Kidney capillary endothelial cell (primary cell): ENCODE measurements at regions not wholly inside any gene's neighbourhood (a gene's known extent, or its start where the extent isn't known, plus 50 kb on each side); places are given as distances from the start of the nearest gene placed in this dataset.

ENCODE experiments used
- DNase-seq: peaks from one replicate; pipeline ENCODE4 v3.0.0-alpha.2; 2018; ENCODE audit warnings: low spot score

GRCh38 chr16:49910541-49911071 is 54.7 kb upstream of the ZNF423 start:
- DNase-seq: no peak

- DNase-seq: no peak
Observed at GRCh38 chr16:49911430-49911829, 55.5 kb upstream of the ZNF423 start.

- peak; percentile 64 for DNase-seq
Observed at GRCh38 chr16:49912721-49913120, 56.8 kb upstream of the ZNF423 start.

GRCh38 chr16:49913720-49914119 is 57.8 kb upstream of the ZNF423 start:
- no peak for DNase-seq

GRCh38 chr16:49914657-49915056 is 58.7 kb upstream of the ZNF423 start:
- no peak for DNase-seq

GRCh38 chr16:49918257-49918656 is 62.3 kb upstream of the ZNF423 start:
- no peak for DNase-seq

- DNase-seq: no peak
Observed at GRCh38 chr16:49919327-49919726, 63.4 kb upstream of the ZNF423 start.

- DNase-seq: no peak
Observed at GRCh38 chr16:49920397-49920796, 64.5 kb upstream of the ZNF423 start.

- DNase-seq: no peak
Observed at GRCh38 chr16:49921106-49921505, 65.2 kb upstream of the ZNF423 start.

GRCh38 chr16:49921791-49922456 is 66.0 kb upstream of the ZNF423 start:
- peak; percentile 57 for DNase-seq

GRCh38 chr16:49923411-49923810 is 67.5 kb upstream of the ZNF423 start:
- DNase-seq: no peak

GRCh38 chr16:49924078-49924477 is 68.2 kb upstream of the ZNF423 start:
- DNase-seq: no peak

- DNase-seq: no peak
Observed at GRCh38 chr16:49926941-49927340, 71.0 kb upstream of the ZNF423 start.

GRCh38 chr16:49928176-49929041 is 72.5 kb upstream of the ZNF423 start:
- no peak for DNase-seq

GRCh38 chr16:49929626-49930025 is 73.7 kb upstream of the ZNF423 start:
- DNase-seq: no peak

- DNase-seq: no peak
Observed at GRCh38 chr16:49930841-49931240, 74.9 kb upstream of the ZNF423 start.

GRCh38 chr16:49931266-49931665 is 75.4 kb upstream of the ZNF423 start:
- no peak for DNase-seq

GRCh38 chr16:49931916-49932315 is 76.0 kb upstream of the ZNF423 start:
- no peak for DNase-seq

- DNase-seq: no peak
Observed at GRCh38 chr16:49932434-49932833, 76.5 kb upstream of the ZNF423 start.

GRCh38 chr16:49932946-49933345 is 77.0 kb upstream of the ZNF423 start:
- no peak for DNase-seq

- no peak for DNase-seq
Observed at GRCh38 chr16:49936791-49937190, 80.9 kb upstream of the ZNF423 start.

- no peak for DNase-seq
Observed at GRCh38 chr16:49937886-49938285, 82.0 kb upstream of the ZNF423 start.

- no peak for DNase-seq
Observed at GRCh38 chr16:49939495-49939894, 83.6 kb upstream of the ZNF423 start.
